Keratinocyte (primary cell): ENCODE measurements at regions not wholly inside any gene's neighbourhood (a gene's known extent, or its start where the extent isn't known, plus 50 kb on each side); places are given as distances from the start of the nearest gene placed in this dataset.

Experiments used
- DNase-seq: peaks from one replicate; pipeline ENCODE4 v3.0.0-alpha.2; 2011; ENCODE audit warnings: low read depth, missing footprints, low spot score
- FAIRE-seq: peaks from 2 replicates; lab custom pipeline; 2011; peaks lifted over from hg19 to GRCh38; lab: Jason Lieb, UNC
- H2AFZ ChIP-seq: 2 replicates; pipeline ENCODE4 v1.6.0; 2012; ENCODE audit warnings: low read length, control low read depth, inconsistent platforms; ENCODE audit not compliant: control insufficient read depth
- H3K27ac ChIP-seq: 2 replicates; pipeline ENCODE4 v1.5.1; 2011; ENCODE audit warnings: low read length; ENCODE audit not compliant: control insufficient read depth, insufficient read depth
- H3K27me3 ChIP-seq: 3 replicates; pipeline ENCODE4 v1.6.0; 2011; ENCODE audit warnings: low read length; ENCODE audit not compliant: control insufficient read depth, insufficient read depth; ENCODE audit errors: extremely low read depth
- H3K36me3 ChIP-seq, 2 experiments: 2 replicates in 1 of 2; 3 replicates in 1 of 2; pipeline ENCODE4 v1.5.1; 2011; ENCODE audit warnings: low read length in 2 of 2, mild to moderate bottlenecking in 1 of 2; ENCODE audit not compliant: control insufficient read depth in 2 of 2, insufficient read depth in 2 of 2; ENCODE audit errors: extremely low read depth in 1 of 2
- H3K4me1 ChIP-seq: 3 replicates; pipeline ENCODE4 v1.5.1; 2011; ENCODE audit warnings: low read length; ENCODE audit not compliant: control insufficient read depth, insufficient read depth; ENCODE audit errors: extremely low read depth
- H3K4me2 ChIP-seq: 3 replicates; pipeline ENCODE4 v1.6.0; 2011; ENCODE audit warnings: low read depth, low read length; ENCODE audit not compliant: control insufficient read depth, insufficient read depth; ENCODE audit errors: extremely low read depth
- H3K4me3 ChIP-seq, 3 experiments: fragments of 200-600 bp in 1 of 3; sonication (generic) in 1 of 3; 2 replicates in 2 of 3; 3 replicates in 1 of 3; pipeline ENCODE4 v1.5.1; 2011 to 2016; ENCODE audit warnings: low read length in 3 of 3, mild to moderate bottlenecking in 3 of 3, control low read depth in 2 of 3, inconsistent platforms in 1 of 3, low read depth in 1 of 3, mixed read lengths in 1 of 3, mixed run types in 1 of 3, moderate library complexity in 1 of 3; ENCODE audit not compliant: control insufficient read depth in 2 of 3, insufficient read depth in 2 of 3; ENCODE audit errors: extremely low read depth in 1 of 3
- H3K79me2 ChIP-seq: 2 replicates; pipeline ENCODE4 v1.6.0; 2012; ENCODE audit warnings: low read length; ENCODE audit not compliant: control insufficient read depth, insufficient read depth
- H3K9ac ChIP-seq: 3 replicates; pipeline ENCODE4 v1.6.0; 2011; ENCODE audit warnings: low read length; ENCODE audit not compliant: control insufficient read depth, insufficient read depth; ENCODE audit errors: extremely low read depth
- H3K9me1 ChIP-seq: 3 replicates; pipeline ENCODE4 v1.6.0; 2011; ENCODE audit warnings: low read length; ENCODE audit not compliant: control insufficient read depth, insufficient read depth; ENCODE audit errors: extremely low read depth
- H3K9me3 ChIP-seq: 2 replicates; pipeline ENCODE4 v1.5.1; 2012; ENCODE audit warnings: low read depth, low read length; ENCODE audit not compliant: control insufficient read depth
- H4K20me1 ChIP-seq: 3 replicates; pipeline ENCODE4 v1.6.0; 2011; ENCODE audit warnings: low read length; ENCODE audit not compliant: control insufficient read depth, insufficient read depth; ENCODE audit errors: extremely low read depth
- CTCF ChIP-seq, 3 experiments: IDR thresholded peaks in 1 of 3; conservative IDR thresholded peaks in 1 of 3; optimal IDR thresholded peaks in 1 of 3; 2 replicates in 2 of 3; 3 replicates in 1 of 3; pipeline versions ENCODE3 to v1.5.1; 2011; ENCODE audit warnings: low read length in 3 of 3, mild to moderate bottlenecking in 3 of 3, moderate library complexity in 2 of 3, control low read depth in 1 of 3, inconsistent platforms in 1 of 3; ENCODE audit not compliant: insufficient read depth in 2 of 3; ENCODE audit errors: extremely low read depth in 1 of 3
- EZH2 ChIP-seq: IDR thresholded peaks from one replicate; pipeline ENCODE4 v1.6.1; 2012; ENCODE audit warnings: inconsistent platforms, mild to moderate bottlenecking, low read length, moderate library complexity
- dilution Hi-C: fragments of 300-500 bp; cut with MboI; formaldehyde crosslinking; loops from one replicate; pipeline ENCODE4 v1.7.0; 2020; ENCODE audit warnings: low sequenced_read_pairs; ENCODE audit not compliant: extremely low pct_ligation_motif_present

- Histone ChIP-seq H3K27me3 (no peaks in the 10 kb centered on the region), H3K9me3 (no peaks in the 10 kb centered on the region), H3K4me2 (no peak overlapping the region), H3K36me3 (no peaks in the 10 kb centered on the region), H3K4me1 (no peaks in the 10 kb centered on the region), H3K79me2 (no peaks in the 10 kb centered on the region), H2AFZ (no peak overlapping the region), H4K20me1 (no peaks in the 10 kb centered on the region), H3K27ac (no peak overlapping the region), H3K9ac (no peak overlapping the region), H3K4me3 (no peak overlapping the region), H3K9me1 (no peaks in the 10 kb centered on the region)
- dilution Hi-C loops, result no loop called here
- no peak for TF ChIP-seq EZH2
- TF ChIP-seq CTCF (optimal IDR thresholded peaks at IDR 0.05 in 1 of 3, IDR thresholded peaks at IDR 0.05 in 1 of 3, conservative IDR thresholded peaks at IDR 0.05 in 1 of 3; ENCODE audit: extremely low read depth in 1 of 3, insufficient read depth in 2 of 3, low read length in 3 of 3), result no peak
- DNase-seq (no peak), FAIRE-seq (no peak)
These were observed 1342.7 kb upstream of the ADGRL4 start for GRCh38 chr1:80349218-80349617.

GRCh38 chr1:80341021-80341420 is 1334.5 kb upstream of the ADGRL4 start:
- FAIRE-seq, result no peak
- no peak overlapping the region for H2AFZ ChIP-seq
- H3K4me1 ChIP-seq, result no peaks in the 10 kb centered on the region
- no peaks in the 10 kb centered on the region for H3K9me1 ChIP-seq
- H3K27me3 ChIP-seq, result no peaks in the 10 kb centered on the region
- H3K27ac ChIP-seq, result no peak overlapping the region
- H3K9ac ChIP-seq, result no peak overlapping the region
- no peak overlapping the region for H3K4me2 ChIP-seq
- dilution Hi-C loops, result no loop called here
- no peaks in the 10 kb centered on the region for H3K9me3 ChIP-seq
- DNase-seq, result no peak
- no peaks in the 10 kb centered on the region for H3K36me3 ChIP-seq
- no peaks in the 10 kb centered on the region for H3K79me2 ChIP-seq
- no peak overlapping the region for H3K4me3 ChIP-seq
- H4K20me1 ChIP-seq, result no peaks in the 10 kb centered on the region
- no peak for TF ChIP-seq EZH2

- Histone ChIP-seq H3K27ac (no peak overlapping the region), H3K27me3 (no peaks in the 10 kb centered on the region), H3K79me2 (no peaks in the 10 kb centered on the region), H3K9ac (no peak overlapping the region), H4K20me1 (no peaks in the 10 kb centered on the region), H3K4me1 (no peaks in the 10 kb centered on the region), H3K9me1 (no peaks in the 10 kb centered on the region), H3K4me2 (no peak overlapping the region), H3K36me3 (no peaks in the 10 kb centered on the region), H3K9me3 (no peaks in the 10 kb centered on the region), H2AFZ (no peak overlapping the region), H3K4me3 (no peak overlapping the region)
- FAIRE-seq (no peak), DNase-seq (no peak)
- TF ChIP-seq EZH2 (no peak), CTCF (optimal IDR thresholded peaks at IDR 0.05 in 1 of 3, IDR thresholded peaks at IDR 0.05 in 1 of 3, conservative IDR thresholded peaks at IDR 0.05 in 1 of 3; ENCODE audit: extremely low read depth in 1 of 3, insufficient read depth in 2 of 3, low read length in 3 of 3) (no peak)
- dilution Hi-C loops, result no loop called here
These were observed 1311.6 kb upstream of the ADGRL4 start for GRCh38 chr1:80318108-80318507.
